B cell (primary cell): ENCODE measurements at regions not wholly inside any gene's neighbourhood (a gene's known extent, or its start where the extent isn't known, plus 50 kb on each side); places are given as distances from the start of the nearest gene placed in this dataset.

Source experiments
- ATAC-seq: fragments of 200-7000 bp; cut with Tn5 transposase; one replicate; pipeline ENCODE4 v1.10.0; 2021; ENCODE audit warnings: low read depth, mild to moderate bottlenecking, moderate number of reproducible peaks, moderate library complexity
- CTCF ChIA-PET: fragments of 350-600 bp; sonication (Branson Sonifier 250); formaldehyde crosslinking; loops from one replicate; lab custom pipeline; 2021; ENCODE audit warnings: antibody characterized with exemption, inconsistent platforms; lab: Charles Lee
- POLR2A ChIA-PET: fragments of 350-600 bp; sonication (Branson Sonifier 250); formaldehyde crosslinking; loops from one replicate; lab custom pipeline; 2021; ENCODE audit warnings: antibody characterized with exemption; lab: Charles Lee
- DNase-seq: peaks from one replicate; pipeline ENCODE4 v3.0.0; 2013
- H2AFZ ChIP-seq: 2 replicates; pipeline ENCODE4 v1.6.1; 2012; ENCODE audit warnings: mild to moderate bottlenecking, low read depth, low read length; ENCODE audit not compliant: insufficient read depth, poor library complexity, severe bottlenecking
- H3K27ac ChIP-seq, 2 donors: 1 replicate in 1 of 2; 2 replicates in 1 of 2; pipeline ENCODE4 v1.5.1; 2012 to 2013; ENCODE audit warnings: low read length in 2 of 2, mild to moderate bottlenecking in 2 of 2, moderate library complexity in 1 of 2
- H3K27me3 ChIP-seq, 4 experiments: fragments of 200-600 bp in 1 of 4; sonication (generic) in 1 of 4; replicated peaks in 1 of 4; 1 replicate in 2 of 4; 2 replicates in 2 of 4; pipeline versions ENCODE4 v1.6.1 to v1.7.0; 2013 to 2016; ENCODE audit warnings: low read length in 3 of 4, mild to moderate bottlenecking in 2 of 4, mixed read lengths in 1 of 4, moderate library complexity in 1 of 4; ENCODE audit not compliant: insufficient read depth in 4 of 4, control insufficient read depth in 3 of 4; ENCODE audit errors: control extremely low read depth in 1 of 4
- H3K36me3 ChIP-seq, 2 experiments: replicated peaks in 1 of 2; 1 replicate in 1 of 2; 2 replicates in 1 of 2; pipeline versions ENCODE4 v1.6.1 to v1.7.1; 2013; ENCODE audit warnings: low read length in 1 of 2; ENCODE audit not compliant: insufficient read depth in 2 of 2, control insufficient read depth in 1 of 2; ENCODE audit errors: control extremely low read depth in 1 of 2, extremely low read depth in 1 of 2
- H3K4me1 ChIP-seq, 2 donors: fragments of 200-600 bp in 1 of 2; sonication (generic) in 1 of 2; 1 replicate in 1 of 2; 2 replicates in 1 of 2; pipeline versions ENCODE4 v1.5.1 to v1.6.1; 2013 to 2017; ENCODE audit warnings: low read length in 2 of 2; ENCODE audit not compliant: control insufficient read depth in 2 of 2, insufficient read depth in 2 of 2
- H3K4me2 ChIP-seq: replicated peaks from 2 replicates; pipeline ENCODE3; 2012; ENCODE audit warnings: mild to moderate bottlenecking, low read depth, low read length; ENCODE audit not compliant: poor library complexity, severe bottlenecking
- H3K4me3 ChIP-seq, 5 experiments: fragments of 200-600 bp in 1 of 5; sonication (generic) in 1 of 5; 1 replicate in 3 of 5; 2 replicates in 2 of 5; pipeline versions ENCODE4 v1.5.1 to v1.7.0; 2011 to 2016; ENCODE audit warnings: low read length in 4 of 5, mild to moderate bottlenecking in 4 of 5, low read depth in 2 of 5, control low read depth in 1 of 5, moderate library complexity in 1 of 5; ENCODE audit not compliant: insufficient read depth in 1 of 5; ENCODE audit errors: control extremely low read depth in 1 of 5, extremely low read depth in 1 of 5
- H3K79me2 ChIP-seq: fragments of 200-600 bp; sonication (generic); one replicate; pipeline ENCODE4 v1.6.0; 2016; ENCODE audit warnings: low read length; ENCODE audit not compliant: control insufficient read depth, insufficient read depth
- H3K9ac ChIP-seq: fragments of 200-600 bp; sonication (generic); 2 replicates; pipeline ENCODE4 v1.6.1; 2017; ENCODE audit warnings: mild to moderate bottlenecking, low read length, moderate library complexity
- H3K9me3 ChIP-seq, 3 donors: one replicate each; pipeline versions ENCODE4 v1.6.1 to v1.7.1; 2013; ENCODE audit warnings: low read length in 2 of 3; ENCODE audit not compliant: control insufficient read depth in 2 of 3, insufficient read depth in 1 of 3; ENCODE audit errors: control extremely low read depth in 1 of 3
- H4K20me1 ChIP-seq: 2 replicates; pipeline ENCODE4 v1.6.0; 2012; ENCODE audit warnings: mild to moderate bottlenecking, low read length; ENCODE audit not compliant: insufficient read depth, control insufficient read depth, poor library complexity, severe bottlenecking
- H3K27ac Mint-ChIP-seq: one replicate; pipeline ENCODE4 v1.8.0; 2021; ENCODE audit warnings: mixed read lengths
- H3K27me3 Mint-ChIP-seq: one replicate; pipeline ENCODE4 v1.8.0; 2021; ENCODE audit warnings: mixed read lengths
- H3K4me1 Mint-ChIP-seq: one replicate; pipeline ENCODE4 v1.8.0; 2021; ENCODE audit warnings: mixed read lengths
- H3K4me3 Mint-ChIP-seq: one replicate; pipeline ENCODE4 v1.8.0; 2021; ENCODE audit warnings: mixed read lengths
- H3K9me3 Mint-ChIP-seq: one replicate; pipeline ENCODE4 v1.8.0; 2022; ENCODE audit warnings: mixed read lengths; ENCODE audit not compliant: insufficient read depth
- EZH2 ChIP-seq: IDR thresholded peaks from 2 replicates; pipeline ENCODE4 v1.6.1; 2012; ENCODE audit warnings: borderline replicate concordance, low read depth, mild to moderate bottlenecking, moderate library complexity, low read length; ENCODE audit not compliant: insufficient read depth, poor library complexity, severe bottlenecking
- WGBS: methylation state at CpG from one replicate; pipeline ENCODE4 v1.1.5; 2013; ENCODE audit warnings: missing lambda C conversion rate; ENCODE audit not compliant: insufficient coverage; 5-methylcytosine and 5-hydroxymethylcytosine counted together
- intact Hi-C: fragments of 100-400 bp; cut with micrococcal nuclease; formaldehyde crosslinking; loops from one replicate; pipeline ENCODE4 v1.10.0; 2022
- TF ChIP-seq, protein P1 (sequence below): fragments of 200-600 bp; IDR thresholded peaks from one replicate; pipeline ENCODE4 v1.8.0; 2022; ENCODE audit warnings: antibody characterized with exemption, mild to moderate bottlenecking

DNA sequence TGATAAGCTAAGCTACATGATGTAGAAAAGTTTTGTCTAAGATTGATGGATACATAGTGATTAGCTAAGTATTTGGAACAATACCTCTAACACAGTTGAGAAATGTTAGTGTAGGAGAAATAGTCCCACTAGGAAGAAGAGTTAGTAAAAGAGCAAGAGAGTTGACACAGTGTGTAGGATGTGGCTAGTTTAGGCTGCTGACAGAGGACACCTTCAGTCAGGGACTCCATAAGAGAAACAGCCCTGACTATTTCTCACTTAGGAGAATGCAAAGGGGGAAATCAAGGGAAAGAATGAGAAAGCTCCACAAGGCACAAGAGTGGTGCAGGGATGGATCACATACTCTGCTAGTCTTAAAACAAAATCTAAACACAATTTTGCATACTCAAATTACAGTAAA, 613.7 kb downstream of the SLC16A7 start:
- intact Hi-C loops, result no loop called here
- no peak overlapping the region for H3K9ac ChIP-seq

GRCh38 chr12:60209933-60210332, 614.1 kb downstream of the SLC16A7 start:
- Mint-ChIP-seq H3K27me3 (no peaks in the 10 kb centered on the region), H3K4me3 (no peak overlapping the region), H3K27ac (no peak overlapping the region), H3K9me3 (peaks cover 6% of the 10 kb centered on the region), H3K4me1 (no peaks in the 10 kb centered on the region)
- no peaks in the 10 kb centered on the region for H3K36me3 ChIP-seq
- no peak for ATAC-seq
- no peaks in the 10 kb centered on the region for H3K4me1 ChIP-seq
- H3K9ac ChIP-seq, result no peak overlapping the region
- no peak for DNase-seq
- H3K9me3 ChIP-seq, result peaks cover 0 to 3% (median 0%) of the 10 kb centered on the region in 3 donors
- no CpG with 5 or more reads among the region's 4 CpGs for WGBS
- no peak overlapping the region for H3K4me2 ChIP-seq
- ChIA-PET CTCF (no interaction called here), POLR2A (no interaction called here)
- intact Hi-C loops, result no loop called here
- no peak overlapping the region for H3K4me3 ChIP-seq
- no peak overlapping the region for H2AFZ ChIP-seq
- no peak overlapping the region for H3K27ac ChIP-seq
- TF ChIP-seq, protein P1, sequence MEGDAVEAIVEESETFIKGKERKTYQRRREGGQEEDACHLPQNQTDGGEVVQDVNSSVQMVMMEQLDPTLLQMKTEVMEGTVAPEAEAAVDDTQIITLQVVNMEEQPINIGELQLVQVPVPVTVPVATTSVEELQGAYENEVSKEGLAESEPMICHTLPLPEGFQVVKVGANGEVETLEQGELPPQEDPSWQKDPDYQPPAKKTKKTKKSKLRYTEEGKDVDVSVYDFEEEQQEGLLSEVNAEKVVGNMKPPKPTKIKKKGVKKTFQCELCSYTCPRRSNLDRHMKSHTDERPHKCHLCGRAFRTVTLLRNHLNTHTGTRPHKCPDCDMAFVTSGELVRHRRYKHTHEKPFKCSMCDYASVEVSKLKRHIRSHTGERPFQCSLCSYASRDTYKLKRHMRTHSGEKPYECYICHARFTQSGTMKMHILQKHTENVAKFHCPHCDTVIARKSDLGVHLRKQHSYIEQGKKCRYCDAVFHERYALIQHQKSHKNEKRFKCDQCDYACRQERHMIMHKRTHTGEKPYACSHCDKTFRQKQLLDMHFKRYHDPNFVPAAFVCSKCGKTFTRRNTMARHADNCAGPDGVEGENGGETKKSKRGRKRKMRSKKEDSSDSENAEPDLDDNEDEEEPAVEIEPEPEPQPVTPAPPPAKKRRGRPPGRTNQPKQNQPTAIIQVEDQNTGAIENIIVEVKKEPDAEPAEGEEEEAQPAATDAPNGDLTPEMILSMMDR, result no peak
- TF ChIP-seq EZH2, result no peak
- no peaks in the 10 kb centered on the region for H3K27me3 ChIP-seq
- no peaks in the 10 kb centered on the region for H4K20me1 ChIP-seq
- no peaks in the 10 kb centered on the region for H3K79me2 ChIP-seq

More for the DNA sequence above, 613.7 kb downstream of the SLC16A7 start:
- no peaks in the 10 kb centered on the region for H4K20me1 ChIP-seq
- no peak for ATAC-seq
- POLR2A ChIA-PET, result no interaction called here
- no peak overlapping the region for H3K27ac Mint-ChIP-seq
- no peaks in the 10 kb centered on the region for H3K27me3 Mint-ChIP-seq
- H3K27ac ChIP-seq, result no peak overlapping the region
- no peak for DNase-seq
- TF ChIP-seq EZH2, result no peak
- TF ChIP-seq, protein P1, result no peak
- no peak overlapping the region for H3K4me3 Mint-ChIP-seq
- H3K4me2 ChIP-seq, result no peak overlapping the region
- no peak overlapping the region for H2AFZ ChIP-seq
- no peak overlapping the region for H3K4me3 ChIP-seq
- CTCF ChIA-PET, result no interaction called here
- H3K4me1 ChIP-seq, result no peaks in the 10 kb centered on the region
- H3K27me3 ChIP-seq, result no peaks in the 10 kb centered on the region
- H3K4me1 Mint-ChIP-seq, result no peaks in the 10 kb centered on the region
- no peaks in the 10 kb centered on the region for H3K36me3 ChIP-seq
- no peaks in the 10 kb centered on the region for H3K79me2 ChIP-seq
- peaks cover 0 to 3% (median 0%) of the 10 kb centered on the region in 3 donors for H3K9me3 ChIP-seq
- peaks cover 3% of the 10 kb centered on the region for H3K9me3 Mint-ChIP-seq
